Kidney (tissue), 13 donors: ENCODE measurements at regions not wholly inside any gene's neighbourhood (a gene's known extent, or its start where the extent isn't known, plus 50 kb on each side); places are given as distances from the start of the nearest gene placed in this dataset.

Source experiments
- DNase-seq, 5 donors: peaks; one replicate each; pipeline ENCODE4 v3.0.0-alpha.2; 2013 to 2020
- FAIRE-seq: peaks from 2 replicates; lab custom pipeline; 2012; peaks lifted over from hg19 to GRCh38; lab: Jason Lieb, UNC
- H3K27ac ChIP-seq, 2 donors: one replicate each; pipeline ENCODE4 v1.7.0; 2013; ENCODE audit warnings: low read depth in 2 of 2, low read length in 2 of 2, inconsistent platforms in 1 of 2
- H3K27me3 ChIP-seq: one replicate; pipeline ENCODE4 v1.7.1; 2013; ENCODE audit warnings: low read length, inconsistent platforms; ENCODE audit not compliant: control insufficient read depth, insufficient read depth
- H3K36me3 ChIP-seq, 3 donors: one replicate each; pipeline versions ENCODE4 v1.7.0 to v1.7.1; 2013; ENCODE audit warnings: low read length in 3 of 3, control low read depth in 1 of 3, inconsistent platforms in 1 of 3; ENCODE audit not compliant: insufficient read depth in 3 of 3, control insufficient read depth in 2 of 3
- H3K4me1 ChIP-seq, 3 donors: one replicate each; pipeline versions ENCODE4 v1.7.0 to v1.7.1; 2013; ENCODE audit warnings: low read length in 3 of 3, inconsistent platforms in 1 of 3, low read depth in 1 of 3; ENCODE audit not compliant: control insufficient read depth in 2 of 3, insufficient read depth in 2 of 3
- H3K4me3 ChIP-seq, 3 donors: one replicate each; pipeline versions ENCODE4 v1.7.0 to v1.8.1; 2013; ENCODE audit warnings: low read length in 3 of 3, control low read depth in 1 of 3, inconsistent platforms in 1 of 3
- H3K9ac ChIP-seq, 3 donors: one replicate each; pipeline versions ENCODE4 v1.7.0 to v1.7.1; 2013; ENCODE audit warnings: low read length in 3 of 3, control low read depth in 1 of 3, inconsistent platforms in 1 of 3
- H3K9me3 ChIP-seq, 3 donors: one replicate each; pipeline versions ENCODE4 v1.7.0 to v1.7.1; 2013; ENCODE audit warnings: low read length in 3 of 3, control low read depth in 1 of 3, inconsistent platforms in 1 of 3; ENCODE audit not compliant: control insufficient read depth in 2 of 3, insufficient read depth in 1 of 3
- CTCF ChIP-seq: IDR thresholded peaks from 3 replicates; pipeline ENCODE4 v1.5.1; 2012; ENCODE audit warnings: mild to moderate bottlenecking, moderate library complexity, borderline replicate concordance; ENCODE audit not compliant: insufficient read depth; ENCODE audit errors: extremely low read depth
- intact Hi-C: fragments of 100-400 bp; cut with DNase I; formaldehyde crosslinking; loops from one replicate; pipeline ENCODE4 v1.11.1; 2022
- donor health status: control.
- donor health status: control.
- donor health status: control.
- donor health status: control.
- donor health status: control.
- donor health status: DM: yes; HTN: yes; CAD: no.
- donor health status: Normal renal cell carcinoma (clear cell type).

GRCh38 chr9:107976767-107977166 is 487.2 kb upstream of the KLF4 start:
- FAIRE-seq, result no peak
- no peak overlapping the region for H3K27ac ChIP-seq
- H3K4me3 ChIP-seq, result no peak overlapping the region

GRCh38 chr9:107975426-107976010 is 485.9 kb upstream of the KLF4 start:
- FAIRE-seq (no peak), DNase-seq (no peak)
- H3K9me3 ChIP-seq, result no peaks in the 10 kb centered on the region
- no peaks in the 10 kb centered on the region for H3K27me3 ChIP-seq
- H3K9ac ChIP-seq, result no peak overlapping the region
- no peaks in the 10 kb centered on the region for H3K36me3 ChIP-seq
- no peak overlapping the region for H3K4me3 ChIP-seq
- H3K27ac ChIP-seq, result no peak overlapping the region
- no peaks in the 10 kb centered on the region for H3K4me1 ChIP-seq
- TF ChIP-seq CTCF, result no peak
- intact Hi-C loops, result no loop called here

More at GRCh38 chr9:107976767-107977166, 487.2 kb upstream of the KLF4 start:
- H3K9me3 ChIP-seq, result no peaks in the 10 kb centered on the region
- TF ChIP-seq CTCF, result no peak
- no peaks in the 10 kb centered on the region for H3K36me3 ChIP-seq
- intact Hi-C loops, result no loop called here
- no peak overlapping the region for H3K9ac ChIP-seq
- DNase-seq, result peak in 2 of 5 donors; percentile 50 to 81
- no peaks in the 10 kb centered on the region for H3K4me1 ChIP-seq
- H3K27me3 ChIP-seq, result no peaks in the 10 kb centered on the region

GRCh38 chr9:107973451-107973850 is 483.9 kb upstream of the KLF4 start:
- Histone ChIP-seq H3K27ac (no peak overlapping the region), H3K9me3 (no peaks in the 10 kb centered on the region), H3K36me3 (no peaks in the 10 kb centered on the region), H3K4me1 (no peaks in the 10 kb centered on the region), H3K4me3 (no peak overlapping the region), H3K27me3 (no peaks in the 10 kb centered on the region), H3K9ac (no peak overlapping the region)
- no peak for DNase-seq
- no peak for TF ChIP-seq CTCF
- no peak for FAIRE-seq
- intact Hi-C loops, result no loop called here

DNA sequence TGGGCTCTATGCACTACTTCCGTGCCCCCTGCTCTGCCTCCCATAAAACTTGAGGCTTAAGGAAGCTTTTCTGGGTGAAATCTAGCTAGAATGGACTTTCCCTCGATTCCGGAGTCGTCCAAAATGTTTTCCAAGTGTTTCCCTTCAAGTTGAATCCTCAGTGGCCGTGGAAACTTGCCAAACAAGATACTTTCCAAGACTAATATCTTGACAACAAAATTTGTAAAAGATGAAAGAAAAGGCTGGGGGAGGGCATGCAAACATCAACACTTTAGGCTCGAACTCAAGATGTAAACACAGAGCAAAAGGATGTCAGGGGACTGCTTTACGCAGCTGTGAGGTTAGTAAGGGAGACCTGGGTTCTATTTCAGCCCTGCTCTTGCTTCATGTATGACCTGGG is 482.8 kb upstream of the KLF4 start:
- H3K27ac ChIP-seq, result no peak overlapping the region
- intact Hi-C loops, result no loop called here
- DNase-seq, result peak in 2 of 5 donors; percentile 46 to 82

More for the DNA sequence above, 482.8 kb upstream of the KLF4 start:
- H3K27me3 ChIP-seq, result no peaks in the 10 kb centered on the region
- no peak for FAIRE-seq
- no peak overlapping the region for H3K4me3 ChIP-seq
- no peaks in the 10 kb centered on the region for H3K4me1 ChIP-seq
- H3K9me3 ChIP-seq, result no peaks in the 10 kb centered on the region
- TF ChIP-seq CTCF, result no peak
- H3K36me3 ChIP-seq, result no peaks in the 10 kb centered on the region
- H3K9ac ChIP-seq, result no peak overlapping the region
